Activated T-cell treated with anti-CD3 and anti-CD28 coated beads, Interleukin-2, amount 50 U/mL, for 72 hours (primary cell): ENCODE measurements at regions not wholly inside any gene's neighbourhood (a gene's known extent, or its start where the extent isn't known, plus 50 kb on each side); places are given as distances from the start of the nearest gene placed in this dataset.
A peak's percentile ranks its signal among the peaks of the same experiment; 100 is the strongest.

Experiments
- ATAC-seq, 2 donors: fragments of 150-1000 bp; cut with Tn5 transposase; replicated peaks in 1 of 2; 2 replicates each; pipeline ENCODE4 v1.10.0; 2021; ENCODE audit warnings: moderate library complexity in 2 of 2, mild to moderate bottlenecking in 1 of 2
- DNase-seq, 2 donors: peaks; one replicate each; pipeline ENCODE4 v3.0.0; 2021 to 2022; ENCODE audit warnings: mixed read lengths in 1 of 2
- H3K27ac Mint-ChIP-seq: one replicate; pipeline ENCODE4 v1.8.0; 2022; ENCODE audit warnings: mild to moderate bottlenecking, moderate library complexity, mixed read lengths
- H3K27me3 Mint-ChIP-seq: one replicate; pipeline ENCODE4 v1.8.0; 2022; ENCODE audit warnings: low read depth, mixed read lengths
- H3K36me3 Mint-ChIP-seq, 2 donors: one replicate each; pipeline ENCODE4 v1.8.0; 2022; ENCODE audit warnings: mixed read lengths in 2 of 2, mild to moderate bottlenecking in 1 of 2; ENCODE audit not compliant: insufficient read depth in 2 of 2
- H3K4me1 Mint-ChIP-seq: one replicate; pipeline ENCODE4 v1.8.0; 2022; ENCODE audit warnings: low read depth, mixed read lengths
- H3K4me3 Mint-ChIP-seq, 2 donors: one replicate each; pipeline ENCODE4 v1.8.0; 2022; ENCODE audit warnings: mild to moderate bottlenecking in 2 of 2, mixed read lengths in 2 of 2, moderate library complexity in 2 of 2
- H3K9me3 Mint-ChIP-seq, 2 donors: one replicate each; pipeline ENCODE4 v1.8.0; 2022; ENCODE audit warnings: mixed read lengths in 2 of 2

GRCh38 chr2:174697255-174697654 lies 67.0 kb downstream of the CHRNA1 start:
- H3K27me3 Mint-ChIP-seq: peaks cover 7% of the 10 kb centered on the region
- no peak overlapping the region for H3K27ac Mint-ChIP-seq
- no peaks in the 10 kb centered on the region for H3K4me1 Mint-ChIP-seq
- DNase-seq (peak; percentile 66 to 74), ATAC-seq (peak; percentile 93 to 95)
- no peaks in the 10 kb centered on the region for H3K9me3 Mint-ChIP-seq
- H3K36me3 Mint-ChIP-seq: no peaks in the 10 kb centered on the region
- no peak overlapping the region for H3K4me3 Mint-ChIP-seq

- Mint-ChIP-seq H3K4me1 (no peaks in the 10 kb centered on the region), H3K9me3 (no peaks in the 10 kb centered on the region), H3K27me3 (peaks cover 7% of the 10 kb centered on the region), H3K36me3 (no peaks in the 10 kb centered on the region), H3K4me3 (no peak overlapping the region), H3K27ac (no peak overlapping the region)
- DNase-seq: no peak
- ATAC-seq: no peak
Measured at GRCh38 chr2:174694920-174695319, 69.4 kb downstream of the CHRNA1 start.

DNA sequence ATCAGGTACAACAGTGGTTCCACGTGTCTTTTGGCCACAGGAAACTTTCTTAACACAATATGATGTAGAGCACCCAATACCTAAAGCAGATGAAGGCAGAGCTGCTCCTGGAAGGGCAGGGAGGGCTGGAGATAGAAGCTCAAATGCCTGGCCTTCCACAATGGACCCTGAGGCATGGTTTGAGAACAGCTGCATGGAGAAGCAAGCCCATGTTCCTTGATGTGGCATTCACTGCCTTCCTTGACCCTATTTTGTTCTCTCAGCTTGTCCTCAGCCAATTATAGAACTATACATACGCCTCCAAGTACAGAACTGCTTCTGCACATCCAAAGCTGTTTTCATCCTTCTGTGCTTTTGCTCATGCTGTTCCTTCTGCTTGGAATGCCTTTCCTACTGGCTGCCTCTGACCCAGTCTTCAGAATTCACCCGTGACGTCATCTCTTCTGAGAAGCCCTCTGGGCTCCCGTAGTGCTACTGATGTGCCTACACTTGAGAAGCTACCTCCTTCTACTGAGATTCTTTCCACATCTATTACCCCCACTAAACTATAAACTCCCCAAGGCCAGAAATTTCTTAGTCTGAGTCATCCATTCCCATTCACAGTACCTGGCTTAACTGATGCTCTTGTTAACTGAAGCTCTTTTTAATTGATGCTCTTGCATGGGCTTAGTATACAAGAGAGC lies 69.9 kb downstream of the CHRNA1 start:
- Mint-ChIP-seq H3K9me3 (no peaks in the 10 kb centered on the region), H3K4me3 (no peak overlapping the region), H3K27me3 (peaks cover 7% of the 10 kb centered on the region), H3K4me1 (no peaks in the 10 kb centered on the region), H3K36me3 (no peaks in the 10 kb centered on the region), H3K27ac (no peak overlapping the region)
- ATAC-seq: no peak
- no peak for DNase-seq

- ATAC-seq (no peak), DNase-seq (no peak)
- no peak overlapping the region for H3K27ac Mint-ChIP-seq
- no peaks in the 10 kb centered on the region for H3K9me3 Mint-ChIP-seq
- H3K27me3 Mint-ChIP-seq: peaks cover 7% of the 10 kb centered on the region
- no peaks in the 10 kb centered on the region for H3K36me3 Mint-ChIP-seq
- H3K4me1 Mint-ChIP-seq: no peaks in the 10 kb centered on the region
- no peak overlapping the region for H3K4me3 Mint-ChIP-seq
Measured at GRCh38 chr2:174693344-174693743, 70.9 kb downstream of the CHRNA1 start.

GRCh38 chr2:174692256-174692919 lies 71.9 kb downstream of the CHRNA1 start:
- H3K4me1 Mint-ChIP-seq: peaks cover 9% of the 10 kb centered on the region
- H3K9me3 Mint-ChIP-seq: no peaks in the 10 kb centered on the region
- peaks cover 7% of the 10 kb centered on the region for H3K27me3 Mint-ChIP-seq
- no peaks in the 10 kb centered on the region for H3K36me3 Mint-ChIP-seq
- ATAC-seq: no peak
- H3K4me3 Mint-ChIP-seq: no peak overlapping the region
- DNase-seq: no peak
- H3K27ac Mint-ChIP-seq: no peak overlapping the region

DNA sequence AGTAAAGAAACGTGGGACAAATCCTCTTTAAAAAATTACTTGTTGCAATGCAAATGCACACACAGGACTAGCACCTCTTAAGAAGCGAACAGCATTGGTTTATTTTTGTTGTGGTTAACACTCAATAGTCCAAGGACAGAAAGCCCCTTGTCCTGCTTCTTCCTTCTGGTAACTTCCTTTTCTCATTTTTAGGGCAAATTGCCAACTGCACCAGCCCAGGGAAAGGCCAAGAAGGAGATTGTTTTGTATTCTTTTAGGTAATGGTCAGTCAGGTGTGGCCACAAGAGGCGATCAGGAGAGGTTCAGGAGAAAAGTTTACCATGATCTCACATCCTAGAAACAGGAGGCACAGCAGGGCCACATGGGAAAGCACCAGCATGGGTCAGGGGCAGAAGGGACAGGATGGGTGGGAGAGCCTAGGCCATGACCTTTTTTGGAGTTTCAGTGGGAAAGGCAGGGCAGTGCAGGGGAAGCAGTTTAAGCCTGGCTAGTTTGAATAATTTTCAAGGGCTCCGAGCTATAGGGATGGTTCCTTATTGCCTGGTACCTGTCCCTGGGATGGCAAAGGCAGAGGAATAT lies 73.0 kb downstream of the CHRNA1 start:
- Mint-ChIP-seq H3K4me3 (no peak overlapping the region), H3K36me3 (no peaks in the 10 kb centered on the region), H3K27ac (no peak overlapping the region), H3K27me3 (peaks cover 7% of the 10 kb centered on the region), H3K4me1 (peaks cover 16% of the 10 kb centered on the region), H3K9me3 (no peaks in the 10 kb centered on the region)
- no peak for ATAC-seq
- DNase-seq: no peak

DNA sequence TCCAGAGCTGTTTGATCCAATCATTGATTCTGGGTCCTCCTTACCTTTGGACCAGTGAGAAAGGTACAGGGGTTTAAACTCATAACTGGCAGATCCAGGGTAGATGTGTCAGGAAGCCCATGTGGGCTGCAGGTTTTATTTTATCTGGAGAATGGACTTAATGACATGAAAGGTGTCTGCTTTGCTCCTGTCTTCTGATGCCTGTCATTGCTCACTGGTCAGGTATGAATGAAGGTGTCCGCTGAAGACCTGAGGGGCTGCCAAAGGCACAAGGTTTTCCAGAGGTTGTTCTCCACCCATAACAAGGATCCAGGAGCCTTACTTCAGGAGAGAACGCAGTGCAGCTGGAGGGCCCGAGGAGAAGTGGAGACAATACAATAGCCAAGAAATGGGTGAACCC lies 74.2 kb downstream of the CHRNA1 start:
- H3K9me3 Mint-ChIP-seq: no peaks in the 10 kb centered on the region
- peaks cover 2% of the 10 kb centered on the region for H3K27me3 Mint-ChIP-seq
- H3K4me1 Mint-ChIP-seq: peaks cover 19% of the 10 kb centered on the region
- DNase-seq: no peak
- no peak overlapping the region for H3K27ac Mint-ChIP-seq
- H3K36me3 Mint-ChIP-seq: no peaks in the 10 kb centered on the region
- no peak for ATAC-seq
- no peak overlapping the region for H3K4me3 Mint-ChIP-seq

GRCh38 chr2:174688079-174688478 lies 76.2 kb downstream of the CHRNA1 start:
- Mint-ChIP-seq H3K9me3 (no peaks in the 10 kb centered on the region), H3K27me3 (peaks cover 6% of the 10 kb centered on the region), H3K4me1 (peaks cover 33% of the 10 kb centered on the region), H3K36me3 (peaks cover 0 to 3% of the 10 kb centered on the region in 2 donors), H3K4me3 (peak overlapping the region in 1 of 2 donors; percentile 31), H3K27ac (peak overlapping the region; percentile 70)
- DNase-seq: no peak
- peak; percentile 41 to 56 for ATAC-seq

DNA sequence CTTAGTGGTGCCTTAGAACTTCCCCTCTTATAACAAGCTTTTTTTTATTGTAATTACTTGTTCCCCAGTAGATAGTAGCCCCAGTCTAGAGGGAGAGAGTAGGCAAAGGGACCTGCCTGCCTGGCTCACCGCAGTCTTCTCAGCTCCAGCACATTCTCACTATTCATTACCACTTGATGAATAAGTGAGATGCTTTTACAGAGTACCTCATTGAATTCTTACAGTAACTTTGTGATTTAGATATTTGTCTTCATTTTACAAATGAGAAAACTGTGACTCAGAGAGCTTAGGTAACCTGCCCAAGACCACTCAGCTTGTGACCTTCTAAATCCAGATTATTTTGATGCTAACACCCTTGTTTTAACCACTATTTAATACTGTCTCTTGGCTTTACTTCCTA lies 77.8 kb downstream of the CHRNA1 start:
- Mint-ChIP-seq H3K27ac (peak overlapping the region; percentile 15), H3K27me3 (peaks cover 6% of the 10 kb centered on the region), H3K4me3 (no peak overlapping the region), H3K4me1 (peaks cover 36% of the 10 kb centered on the region), H3K36me3 (peaks cover 0 to 3% of the 10 kb centered on the region in 2 donors), H3K9me3 (no peaks in the 10 kb centered on the region)
- DNase-seq (no peak), ATAC-seq (no peak)

- DNase-seq (peak; percentile 19 to 20), ATAC-seq (peak; percentile 29 to 33)
- Mint-ChIP-seq H3K9me3 (no peaks in the 10 kb centered on the region), H3K27me3 (peaks cover 6% of the 10 kb centered on the region), H3K27ac (peak overlapping the region; percentile 95), H3K4me3 (peak overlapping the region; percentile 88 to 89), H3K4me1 (peaks cover 67% of the 10 kb centered on the region), H3K36me3 (peaks cover 0 to 3% of the 10 kb centered on the region in 2 donors)
Measured at GRCh38 chr2:174683392-174683759, 80.9 kb downstream of the CHRNA1 start.

GRCh38 chr2:174682578-174683391 lies 81.5 kb downstream of the CHRNA1 start:
- H3K4me3 Mint-ChIP-seq: peak overlapping the region; percentile 88 to 89
- H3K27me3 Mint-ChIP-seq: peaks cover 6% of the 10 kb centered on the region
- peaks cover 68% of the 10 kb centered on the region for H3K4me1 Mint-ChIP-seq
- H3K27ac Mint-ChIP-seq: peak overlapping the region; percentile 95
- H3K36me3 Mint-ChIP-seq: peaks cover 0 to 3% of the 10 kb centered on the region in 2 donors
- ATAC-seq: peak; percentile 78 to 81
- DNase-seq: peak; percentile 64 to 70
- no peaks in the 10 kb centered on the region for H3K9me3 Mint-ChIP-seq

GRCh38 chr2:174682007-174682577 lies 82.2 kb downstream of the CHRNA1 start:
- no peaks in the 10 kb centered on the region for H3K9me3 Mint-ChIP-seq
- peak overlapping the region; percentile 68 for H3K27ac Mint-ChIP-seq
- H3K4me1 Mint-ChIP-seq: peaks cover 70% of the 10 kb centered on the region
- peaks cover 0 to 4% of the 10 kb centered on the region in 2 donors for H3K36me3 Mint-ChIP-seq
- peak overlapping the region; percentile 81 to 84 for H3K4me3 Mint-ChIP-seq
- DNase-seq (peak; percentile 61 to 68), ATAC-seq (peak; percentile 59 to 65)
- peaks cover 6% of the 10 kb centered on the region for H3K27me3 Mint-ChIP-seq
